DND-41 (cell line): ENCODE measurements at regions not wholly inside any gene's neighbourhood (a gene's known extent, or its start where the extent isn't known, plus 50 kb on each side); places are given as distances from the start of the nearest gene placed in this dataset.

Experiments
- CTCF ChIP-seq: IDR thresholded peaks from 2 replicates; pipeline ENCODE4 v1.5.1; 2012; ENCODE audit warnings: borderline replicate concordance, low read length, moderate library complexity, mild to moderate bottlenecking; ENCODE audit not compliant: poor library complexity, severe bottlenecking; ENCODE audit errors: extremely low read depth
- EZH2 ChIP-seq: IDR thresholded peaks from 3 replicates; pipeline ENCODE4 v1.6.1; 2012; ENCODE audit warnings: borderline replicate concordance, low read depth, mild to moderate bottlenecking, moderate library complexity, low read length, inconsistent platforms; ENCODE audit not compliant: severe bottlenecking

- TF ChIP-seq EZH2 (no peak), CTCF (no peak)
These were observed 1584.3 kb upstream of the ACVR2A start for GRCh38 chr2:146260551-146260950.
